Astrocyte of the cerebellum (primary cell): ENCODE measurements at regions not wholly inside any gene's neighbourhood (a gene's known extent, or its start where the extent isn't known, plus 50 kb on each side); places are given as distances from the start of the nearest gene placed in this dataset.

Source experiments
- DNase-seq: peaks from one replicate; pipeline ENCODE4 v3.0.0-alpha.2; 2011; ENCODE audit warnings: low read depth
- H3K4me3 ChIP-seq: 2 replicates; pipeline ENCODE4 v1.5.1; 2011; ENCODE audit warnings: mild to moderate bottlenecking, low read depth, low read length, moderate library complexity
- CTCF ChIP-seq: IDR thresholded peaks from 2 replicates; pipeline ENCODE4 v1.5.1; 2012; ENCODE audit warnings: low read length, low read depth, moderate library complexity, mild to moderate bottlenecking; ENCODE audit errors: missing control alignments
- in situ Hi-C: cut with HindIII; loops from 2 replicates; pipeline ENCODE4 v1.10.0; 2017; ENCODE audit warnings: low sequenced_read_pairs

GRCh38 chr1:168958562-168959289 is 147.8 kb upstream of the ATP1B1 start:
- no peak overlapping the region for H3K4me3 ChIP-seq
- no peak for TF ChIP-seq CTCF
- in situ Hi-C loops = no loop called here
- no peak for DNase-seq

GRCh38 chr1:168959382-168959781 is 147.1 kb upstream of the ATP1B1 start:
- no peak overlapping the region for H3K4me3 ChIP-seq
- TF ChIP-seq CTCF = no peak
- DNase-seq = no peak
- in situ Hi-C loops = no loop called here

- TF ChIP-seq CTCF = no peak
- in situ Hi-C loops = no loop called here
- H3K4me3 ChIP-seq = no peak overlapping the region
- DNase-seq = no peak
These were observed 146.4 kb upstream of the ATP1B1 start for GRCh38 chr1:168960114-168960513.

GRCh38 chr1:168960595-168960994 is 145.9 kb upstream of the ATP1B1 start:
- in situ Hi-C loops = no loop called here
- no peak for TF ChIP-seq CTCF
- DNase-seq = no peak
- no peak overlapping the region for H3K4me3 ChIP-seq

GRCh38 chr1:168963601-168964000 is 142.9 kb upstream of the ATP1B1 start:
- DNase-seq = no peak
- no peak overlapping the region for H3K4me3 ChIP-seq
- in situ Hi-C loops = no loop called here
- TF ChIP-seq CTCF = no peak

GRCh38 chr1:168964478-168964877 is 142.0 kb upstream of the ATP1B1 start:
- TF ChIP-seq CTCF = no peak
- in situ Hi-C loops = no loop called here
- DNase-seq = no peak
- H3K4me3 ChIP-seq = no peak overlapping the region

- in situ Hi-C loops = no loop called here
- DNase-seq = no peak
- no peak overlapping the region for H3K4me3 ChIP-seq
- no peak for TF ChIP-seq CTCF
These were observed 140.3 kb upstream of the ATP1B1 start for GRCh38 chr1:168966217-168966616.
